GM23338 (cell line): ENCODE measurements at regions not wholly inside any gene's neighbourhood (a gene's known extent, or its start where the extent isn't known, plus 50 kb on each side); places are given as distances from the start of the nearest gene placed in this dataset.

ENCODE experiments used
- ATAC-seq: fragments of 200-7000 bp; cut with Tn5 transposase; 3 replicates; pipeline ENCODE4 v1.9.1; 2020
- DNase-seq: peaks from one replicate; pipeline ENCODE4 v3.0.0-alpha.2; 2015; ENCODE audit warnings: low spot score
- H2AFZ ChIP-seq: fragments of 200-600 bp; sonication (generic); 2 replicates; pipeline ENCODE4 v1.8.0; 2016; ENCODE audit warnings: antibody characterized with exemption, mild to moderate bottlenecking, moderate library complexity
- H3F3A ChIP-seq: fragments of 200-600 bp; sonication (generic); replicated peaks from 2 replicates; pipeline ENCODE4 v1.8.0; 2017; ENCODE audit warnings: antibody characterized with exemption, mixed run types, low read depth
- H3K27ac ChIP-seq: fragments of 200-600 bp; sonication (generic); 2 replicates; pipeline ENCODE4 v1.6.1; 2016; ENCODE audit warnings: low read depth
- H3K27me3 ChIP-seq: fragments of 200-600 bp; sonication (generic); 2 replicates; pipeline ENCODE4 v1.8.0; 2016; ENCODE audit warnings: mild to moderate bottlenecking, mixed run types, moderate library complexity; ENCODE audit not compliant: insufficient read depth
- H3K36me3 ChIP-seq: fragments of 200-600 bp; sonication (generic); 2 replicates; pipeline ENCODE4 v1.8.0; 2016; ENCODE audit warnings: mild to moderate bottlenecking; ENCODE audit not compliant: insufficient read depth
- H3K4me1 ChIP-seq: fragments of 200-600 bp; sonication (generic); 2 replicates; pipeline ENCODE4 v1.8.0; 2016; ENCODE audit warnings: mild to moderate bottlenecking, moderate library complexity; ENCODE audit not compliant: insufficient read depth
- H3K4me2 ChIP-seq: fragments of 200-600 bp; sonication (generic); 2 replicates; pipeline ENCODE4 v1.7.1; 2017; ENCODE audit warnings: mixed run types
- H3K4me3 ChIP-seq: fragments of 200-600 bp; sonication (generic); 2 replicates; pipeline ENCODE4 v1.6.1; 2016; ENCODE audit warnings: mixed run types
- H3K79me2 ChIP-seq: fragments of 200-600 bp; sonication (generic); replicated peaks from 2 replicates; pipeline ENCODE4 v1.8.0; 2017; ENCODE audit warnings: mild to moderate bottlenecking; ENCODE audit not compliant: insufficient read depth
- H3K9me2 ChIP-seq: fragments of 200-600 bp; sonication (generic); 2 replicates; pipeline ENCODE4 v1.8.0; 2017; ENCODE audit not compliant: insufficient read depth
- H4K20me1 ChIP-seq: fragments of 200-600 bp; sonication (generic); replicated peaks from 2 replicates; pipeline ENCODE4 v1.8.0; 2017; ENCODE audit warnings: mild to moderate bottlenecking; ENCODE audit not compliant: insufficient read depth
- H3K27ac Mint-ChIP-seq: 2 replicates; pipeline ENCODE4 v1.8.0; 2020; ENCODE audit warnings: inconsistent platforms, mild to moderate bottlenecking, moderate library complexity, mixed read lengths
- H3K27me3 Mint-ChIP-seq: 3 replicates; pipeline ENCODE4 v1.8.0; 2022; ENCODE audit warnings: low read depth, mild to moderate bottlenecking, moderate library complexity, mixed read lengths, inconsistent platforms; ENCODE audit not compliant: insufficient read depth, poor library complexity
- H3K36me3 Mint-ChIP-seq: 3 replicates; pipeline ENCODE4 v1.8.0; 2021; ENCODE audit warnings: low read depth, mild to moderate bottlenecking, inconsistent platforms, moderate library complexity, mixed read lengths
- H3K4me1 Mint-ChIP-seq: 3 replicates; pipeline ENCODE4 v1.8.0; 2020; ENCODE audit warnings: mild to moderate bottlenecking, inconsistent platforms, mixed read lengths
- H3K4me3 Mint-ChIP-seq: 3 replicates; pipeline ENCODE4 v1.8.0; 2021; ENCODE audit warnings: moderate library complexity, mild to moderate bottlenecking, inconsistent platforms, mixed read lengths
- H3K9me3 Mint-ChIP-seq: 3 replicates; pipeline ENCODE4 v1.8.0; 2020; ENCODE audit warnings: moderate library complexity, mild to moderate bottlenecking, inconsistent platforms, mixed read lengths
- CREB1 ChIP-seq: fragments of 250-450 bp; sonication (Bioruptor Pico); IDR thresholded peaks from 2 replicates; pipeline ENCODE4 v1.5.0; 2020; ENCODE audit warnings: low read depth, mild to moderate bottlenecking, moderate library complexity
- CTCF ChIP-seq, 2 experiments: fragments of 200-600 bp in 1 of 2; sonication (generic) in 1 of 2; conservative IDR thresholded peaks; 2 replicates each; pipeline versions ENCODE4 v1.5.1 to v1.6.1; 2016 to 2017; ENCODE audit warnings: antibody characterized with exemption in 2 of 2, low read depth in 2 of 2, mild to moderate bottlenecking in 2 of 2, moderate library complexity in 1 of 2
- ETS1 ChIP-seq: IDR thresholded peaks from 2 replicates; pipeline ENCODE4 v1.6.1; 2016; ENCODE audit warnings: antibody characterized with exemption
- EZH2 ChIP-seq: fragments of 200-600 bp; sonication (generic); IDR thresholded peaks from one replicate; pipeline ENCODE4 v1.8.0; 2017; ENCODE audit warnings: antibody characterized with exemption, mild to moderate bottlenecking, low read depth; ENCODE audit not compliant: unreplicated experiment
- EZH2phosphoT487 ChIP-seq: fragments of 200-600 bp; sonication (generic); IDR thresholded peaks from one replicate; pipeline ENCODE4 v1.8.1; 2018; ENCODE audit warnings: antibody characterized with exemption; ENCODE audit not compliant: unreplicated experiment
- JUNB ChIP-seq: IDR thresholded peaks from one replicate; pipeline ENCODE4 v1.6.1; 2016; ENCODE audit warnings: antibody characterized with exemption; ENCODE audit not compliant: unreplicated experiment
- NANOG ChIP-seq: IDR thresholded peaks from 2 replicates; pipeline ENCODE4 v1.6.1; 2016; ENCODE audit warnings: antibody characterized with exemption, borderline replicate concordance
- POLR2AphosphoS5 ChIP-seq: IDR thresholded peaks from 2 replicates; pipeline ENCODE4 v1.6.1; 2016; ENCODE audit warnings: antibody characterized with exemption, low read depth
- STAT1 ChIP-seq: IDR thresholded peaks from one replicate; pipeline ENCODE4 v1.6.1; 2016; ENCODE audit warnings: antibody characterized with exemption; ENCODE audit not compliant: unreplicated experiment
- ZNF114 ChIP-seq: fragments of 250-450 bp; sonication (Bioruptor Pico); IDR thresholded peaks from 2 replicates; pipeline ENCODE4 v1.5.0; 2020; ENCODE audit warnings: mild to moderate bottlenecking, moderate library complexity
- ZNF331 ChIP-seq: fragments of 250-450 bp; sonication (Bioruptor Pico); IDR thresholded peaks from 2 replicates; pipeline ENCODE4 v1.5.0; 2020; ENCODE audit warnings: low read depth, mild to moderate bottlenecking, moderate library complexity
- ZNF462 ChIP-seq: fragments of 250-450 bp; sonication (Bioruptor Pico); IDR thresholded peaks from 2 replicates; pipeline ENCODE4 v1.5.0; 2020; ENCODE audit warnings: mild to moderate bottlenecking, moderate library complexity
- TF ChIP-seq, protein P1 (sequence below): IDR thresholded peaks from one replicate; pipeline ENCODE4 v1.6.1; 2018; ENCODE audit warnings: antibody characterized with exemption; ENCODE audit not compliant: unreplicated experiment

GRCh38 chr2:164351536-164351935 is 269.7 kb downstream of the GRB14 start:
- H3K27me3 Mint-ChIP-seq = peaks cover 4% of the 10 kb centered on the region
- Histone ChIP-seq H4K20me1 (no peaks in the 10 kb centered on the region), H3K4me3 (no peak overlapping the region), H3K27me3 (no peaks in the 10 kb centered on the region), H3K4me1 (no peaks in the 10 kb centered on the region), H3K36me3 (no peaks in the 10 kb centered on the region), H3K27ac (no peak overlapping the region), H3K79me2 (no peaks in the 10 kb centered on the region), H3K9me2 (no peaks in the 10 kb centered on the region), H2AFZ (no peak overlapping the region), H3F3A (no peaks in the 10 kb centered on the region), H3K4me2 (no peak overlapping the region)
- ATAC-seq (no peak), DNase-seq (no peak)
- TF ChIP-seq NANOG (no peak), EZH2phosphoT487 (no peak), POLR2AphosphoS5 (no peak), CREB1 (CRISPR knock-in tag) (no peak), JUNB (no peak), ZNF462 (no peak), ETS1 (no peak), EZH2 (no peak), ZNF331 (CRISPR knock-in tag) (no peak), ZNF114 (no peak), CTCF (conservative IDR thresholded peaks at IDR 0.05; ENCODE audit: low read depth in 2 of 2) (no peak), STAT1 (no peak)
- TF ChIP-seq, protein P1, sequence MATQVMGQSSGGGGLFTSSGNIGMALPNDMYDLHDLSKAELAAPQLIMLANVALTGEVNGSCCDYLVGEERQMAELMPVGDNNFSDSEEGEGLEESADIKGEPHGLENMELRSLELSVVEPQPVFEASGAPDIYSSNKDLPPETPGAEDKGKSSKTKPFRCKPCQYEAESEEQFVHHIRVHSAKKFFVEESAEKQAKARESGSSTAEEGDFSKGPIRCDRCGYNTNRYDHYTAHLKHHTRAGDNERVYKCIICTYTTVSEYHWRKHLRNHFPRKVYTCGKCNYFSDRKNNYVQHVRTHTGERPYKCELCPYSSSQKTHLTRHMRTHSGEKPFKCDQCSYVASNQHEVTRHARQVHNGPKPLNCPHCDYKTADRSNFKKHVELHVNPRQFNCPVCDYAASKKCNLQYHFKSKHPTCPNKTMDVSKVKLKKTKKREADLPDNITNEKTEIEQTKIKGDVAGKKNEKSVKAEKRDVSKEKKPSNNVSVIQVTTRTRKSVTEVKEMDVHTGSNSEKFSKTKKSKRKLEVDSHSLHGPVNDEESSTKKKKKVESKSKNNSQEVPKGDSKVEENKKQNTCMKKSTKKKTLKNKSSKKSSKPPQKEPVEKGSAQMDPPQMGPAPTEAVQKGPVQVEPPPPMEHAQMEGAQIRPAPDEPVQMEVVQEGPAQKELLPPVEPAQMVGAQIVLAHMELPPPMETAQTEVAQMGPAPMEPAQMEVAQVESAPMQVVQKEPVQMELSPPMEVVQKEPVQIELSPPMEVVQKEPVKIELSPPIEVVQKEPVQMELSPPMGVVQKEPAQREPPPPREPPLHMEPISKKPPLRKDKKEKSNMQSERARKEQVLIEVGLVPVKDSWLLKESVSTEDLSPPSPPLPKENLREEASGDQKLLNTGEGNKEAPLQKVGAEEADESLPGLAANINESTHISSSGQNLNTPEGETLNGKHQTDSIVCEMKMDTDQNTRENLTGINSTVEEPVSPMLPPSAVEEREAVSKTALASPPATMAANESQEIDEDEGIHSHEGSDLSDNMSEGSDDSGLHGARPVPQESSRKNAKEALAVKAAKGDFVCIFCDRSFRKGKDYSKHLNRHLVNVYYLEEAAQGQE = no peak
- H3K36me3 Mint-ChIP-seq = no peaks in the 10 kb centered on the region
- H3K27ac Mint-ChIP-seq = no peak overlapping the region
- H3K4me3 Mint-ChIP-seq = no peak overlapping the region
- no peaks in the 10 kb centered on the region for H3K4me1 Mint-ChIP-seq
- H3K9me3 Mint-ChIP-seq = no peaks in the 10 kb centered on the region
